ENCODE measurements at regions not wholly inside any gene's neighbourhood (a gene's known extent, or its start where the extent isn't known, plus 50 kb on each side); places are given as distances from the start of the nearest gene placed in this dataset.

GRCh38 chr16:22675745-22676540, 138.0 kb upstream of the HS3ST2 start:
- Mint-ChIP-seq H3K4me1 (no peaks in the 10 kb centered on the region), H3K27ac (no peak overlapping the region), H3K4me3 (no peak overlapping the region), H3K27me3 (ENCODE audit: low read depth, poor library complexity) (peaks cover 4% of the 10 kb centered on the region), H3K36me3 (ENCODE audit: low read depth) (no peaks in the 10 kb centered on the region), H3K9me3 (no peaks in the 10 kb centered on the region)
- no peak for DNase-seq
- no peak for TF ChIP-seq CTCF (IDR thresholded peaks at IDR 0.05)

DNA sequence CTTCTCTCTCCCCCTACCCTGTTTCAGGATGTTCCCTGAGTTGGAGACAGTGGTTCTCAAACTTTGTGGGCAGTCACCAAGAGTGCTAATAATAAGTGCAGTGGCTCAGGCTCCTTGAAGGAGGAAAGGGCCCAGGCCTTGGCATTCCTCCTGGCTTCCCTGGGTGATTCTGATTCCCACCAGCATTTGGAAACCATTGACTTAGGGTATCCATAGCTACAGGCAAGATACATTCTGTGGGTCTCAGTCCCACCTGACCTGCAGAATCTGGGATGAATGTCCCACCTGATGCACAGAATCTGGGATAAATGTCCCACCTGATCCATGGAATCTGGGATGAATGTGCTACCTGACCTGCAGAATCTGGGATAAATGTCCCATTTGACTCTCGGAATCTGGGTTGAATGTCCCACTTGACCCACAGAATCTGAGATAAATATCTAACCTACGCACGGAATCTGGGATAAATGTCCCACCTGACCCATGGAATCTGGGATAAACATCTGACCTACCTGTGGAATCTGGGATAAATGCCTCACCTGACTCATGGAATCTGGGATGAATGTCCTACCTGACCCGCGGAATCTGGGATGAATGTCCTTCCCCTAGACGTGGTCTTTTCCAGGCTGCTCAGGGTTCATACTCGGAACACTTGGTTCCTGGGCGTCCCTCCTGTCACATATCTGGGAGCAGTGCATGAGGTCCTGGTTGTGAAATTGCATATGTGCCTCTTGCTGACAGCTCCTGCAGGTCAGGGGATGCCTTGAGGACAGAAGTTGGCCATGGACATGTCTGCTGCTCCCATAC, 136.7 kb upstream of the HS3ST2 start:
- Mint-ChIP-seq H3K27me3 (ENCODE audit: low read depth, poor library complexity) (peaks cover 13% of the 10 kb centered on the region), H3K4me1 (no peaks in the 10 kb centered on the region), H3K36me3 (ENCODE audit: low read depth) (no peaks in the 10 kb centered on the region), H3K27ac (no peak overlapping the region), H3K9me3 (no peaks in the 10 kb centered on the region), H3K4me3 (no peak overlapping the region)
- no peak for DNase-seq
- no peak for TF ChIP-seq CTCF (IDR thresholded peaks at IDR 0.05)

DNA sequence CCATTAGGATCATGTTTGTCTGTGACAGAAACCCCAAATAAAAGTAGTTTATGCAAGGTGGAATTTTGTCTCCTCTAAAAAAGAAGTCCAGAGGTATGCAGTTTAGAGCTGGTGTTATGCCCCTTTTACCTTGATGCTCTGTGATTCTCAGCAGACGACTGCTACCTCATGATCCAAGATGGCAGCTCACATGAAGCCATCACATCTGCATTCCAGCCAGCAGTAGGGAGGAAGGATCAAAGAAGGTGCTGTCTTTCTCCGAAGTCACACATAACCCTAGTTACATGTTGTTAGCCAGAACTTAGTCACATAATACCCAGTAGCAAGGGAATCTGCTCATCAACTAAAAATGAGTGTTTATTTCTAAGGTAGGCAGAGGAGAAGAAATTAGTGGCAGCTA, 135.7 kb upstream of the HS3ST2 start:
- H3K4me3 Mint-ChIP-seq: no peak overlapping the region
- no peak for TF ChIP-seq CTCF (IDR thresholded peaks at IDR 0.05)
- H3K4me1 Mint-ChIP-seq: no peaks in the 10 kb centered on the region
- no peaks in the 10 kb centered on the region for H3K36me3 Mint-ChIP-seq (ENCODE audit: low read depth)
- H3K9me3 Mint-ChIP-seq: no peaks in the 10 kb centered on the region
- H3K27ac Mint-ChIP-seq: no peak overlapping the region
- DNase-seq: no peak
- peaks cover 16% of the 10 kb centered on the region for H3K27me3 Mint-ChIP-seq (ENCODE audit: low read depth, poor library complexity)

DNA sequence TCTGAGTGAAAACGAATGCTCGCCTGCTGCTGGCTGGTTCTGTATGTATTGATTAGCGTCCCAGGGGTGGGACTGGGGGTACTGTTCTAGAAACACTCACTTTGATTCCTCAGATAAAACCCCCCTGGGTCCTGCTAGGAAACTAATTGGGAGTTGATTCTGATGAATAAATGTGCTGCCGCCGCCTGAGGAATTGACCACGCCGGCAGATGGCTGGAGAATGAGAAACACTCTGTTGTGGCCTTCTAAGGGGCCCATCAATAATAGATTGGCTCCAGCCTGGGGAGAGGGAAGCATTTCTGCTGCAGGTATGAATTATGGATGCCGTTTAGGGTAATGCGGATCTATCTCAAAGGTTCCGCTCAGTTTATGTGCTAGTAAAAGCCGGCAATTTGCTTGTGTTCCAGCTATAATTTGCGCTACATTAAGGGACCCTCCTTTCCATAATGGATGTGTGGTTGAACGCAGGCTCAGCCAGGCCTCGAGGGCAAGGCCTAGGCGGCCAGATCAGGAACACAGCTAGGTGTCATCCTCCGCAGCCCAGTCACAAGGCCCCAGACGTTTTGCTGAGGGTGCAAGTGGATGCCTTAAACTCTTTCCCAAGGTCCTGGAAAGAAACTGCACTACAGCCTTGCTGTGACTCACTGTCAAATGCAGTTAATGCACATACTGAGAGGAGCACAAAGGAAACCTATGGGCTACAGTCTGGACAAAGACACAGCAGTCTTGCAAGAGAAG, 132.2 kb upstream of the HS3ST2 start:
- H3K36me3 Mint-ChIP-seq (ENCODE audit: low read depth): no peaks in the 10 kb centered on the region
- TF ChIP-seq CTCF (IDR thresholded peaks at IDR 0.05): no peak
- H3K9me3 Mint-ChIP-seq: peaks cover 9% of the 10 kb centered on the region
- peaks cover 25% of the 10 kb centered on the region for H3K27me3 Mint-ChIP-seq (ENCODE audit: low read depth, poor library complexity)
- no peak overlapping the region for H3K4me3 Mint-ChIP-seq
- H3K27ac Mint-ChIP-seq: no peak overlapping the region
- DNase-seq: no peak
- no peaks in the 10 kb centered on the region for H3K4me1 Mint-ChIP-seq

- no peak for DNase-seq
- Mint-ChIP-seq H3K27me3 (ENCODE audit: low read depth, poor library complexity) (peaks cover 24% of the 10 kb centered on the region), H3K4me1 (no peaks in the 10 kb centered on the region), H3K4me3 (no peak overlapping the region), H3K36me3 (ENCODE audit: low read depth) (no peaks in the 10 kb centered on the region), H3K9me3 (peaks cover 24% of the 10 kb centered on the region), H3K27ac (no peak overlapping the region)
- TF ChIP-seq CTCF (IDR thresholded peaks at IDR 0.05): no peak
These were observed 130.7 kb upstream of the HS3ST2 start for GRCh38 chr16:22683258-22683657.
